IPS-20b (cell line): ENCODE measurements at regions not wholly inside any gene's neighbourhood (a gene's known extent, or its start where the extent isn't known, plus 50 kb on each side); places are given as distances from the start of the nearest gene placed in this dataset.

ENCODE experiments used
- H3K27ac ChIP-seq: one replicate; pipeline ENCODE4 v1.5.1; 2013; ENCODE audit warnings: low read length
- H3K27me3 ChIP-seq: 2 replicates; pipeline ENCODE4 v1.6.1; 2013; ENCODE audit warnings: mild to moderate bottlenecking, low read length, inconsistent platforms; ENCODE audit not compliant: insufficient read depth
- H3K36me3 ChIP-seq: 2 replicates; pipeline ENCODE4 v1.6.1; 2013; ENCODE audit warnings: low read depth, mild to moderate bottlenecking, inconsistent platforms, low read length, moderate library complexity; ENCODE audit not compliant: insufficient read depth
- H3K4me1 ChIP-seq: 2 replicates; pipeline ENCODE4 v1.6.1; 2013; ENCODE audit warnings: mild to moderate bottlenecking, control low read depth, inconsistent platforms, low read length, moderate library complexity; ENCODE audit not compliant: insufficient read depth
- H3K4me3 ChIP-seq: 2 replicates; pipeline ENCODE4 v1.5.1; 2013; ENCODE audit warnings: mild to moderate bottlenecking, low read length, inconsistent platforms
- H3K9ac ChIP-seq: 2 replicates; pipeline ENCODE4 v1.6.1; 2013; ENCODE audit warnings: low read depth, mild to moderate bottlenecking, inconsistent platforms, low read length, moderate library complexity
- H3K9me3 ChIP-seq: 2 replicates; pipeline ENCODE4 v1.6.1; 2013; ENCODE audit warnings: mild to moderate bottlenecking, low read depth, low read length, inconsistent platforms; ENCODE audit not compliant: insufficient read depth

DNA sequence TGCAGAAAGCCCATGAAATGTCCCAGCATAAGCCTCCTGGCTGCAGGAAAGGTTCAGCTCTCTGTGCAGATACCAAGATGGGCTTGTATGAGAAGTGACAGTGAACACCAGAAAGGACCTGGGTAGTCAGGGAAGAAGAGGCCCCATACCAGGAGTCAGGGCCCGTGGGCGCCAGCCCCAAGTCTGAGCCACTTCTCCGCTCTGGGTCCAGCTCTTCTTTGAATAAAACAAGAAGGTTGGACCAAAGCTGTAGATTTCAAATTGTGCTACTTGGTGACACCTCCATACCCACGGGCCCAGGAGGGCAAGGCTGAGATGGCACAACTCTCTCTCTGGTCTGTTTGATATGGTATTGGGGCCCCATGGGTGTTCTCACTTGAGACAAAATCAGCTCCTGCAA is 261.5 kb downstream of the UACA start:
- no peaks in the 10 kb centered on the region for H3K36me3 ChIP-seq
- no peak overlapping the region for H3K4me3 ChIP-seq
- H3K27ac ChIP-seq: no peak overlapping the region
- peaks cover 17% of the 10 kb centered on the region for H3K4me1 ChIP-seq
- H3K9me3 ChIP-seq: no peaks in the 10 kb centered on the region
- no peaks in the 10 kb centered on the region for H3K27me3 ChIP-seq
- H3K9ac ChIP-seq: no peak overlapping the region

- Histone ChIP-seq H3K9ac (no peak overlapping the region), H3K27me3 (no peaks in the 10 kb centered on the region), H3K4me1 (peaks cover 14% of the 10 kb centered on the region)
Measured at GRCh38 chr15:70501121-70501727, 262.1 kb downstream of the UACA start.

GRCh38 chr15:70499791-70500190 is 263.6 kb downstream of the UACA start:
- peaks cover 2% of the 10 kb centered on the region; the same call in 1 of the 2 replicates for H3K4me1 ChIP-seq
- no peaks in the 10 kb centered on the region for H3K36me3 ChIP-seq
- H3K9ac ChIP-seq: no peak overlapping the region
- H3K27me3 ChIP-seq: no peaks in the 10 kb centered on the region
- H3K9me3 ChIP-seq: no peaks in the 10 kb centered on the region
- no peak overlapping the region for H3K4me3 ChIP-seq
- H3K27ac ChIP-seq: no peak overlapping the region

More at GRCh38 chr15:70501121-70501727, 262.1 kb downstream of the UACA start:
- Histone ChIP-seq H3K27ac (no peak overlapping the region), H3K36me3 (no peaks in the 10 kb centered on the region), H3K4me3 (no peak overlapping the region), H3K9me3 (no peaks in the 10 kb centered on the region)

DNA sequence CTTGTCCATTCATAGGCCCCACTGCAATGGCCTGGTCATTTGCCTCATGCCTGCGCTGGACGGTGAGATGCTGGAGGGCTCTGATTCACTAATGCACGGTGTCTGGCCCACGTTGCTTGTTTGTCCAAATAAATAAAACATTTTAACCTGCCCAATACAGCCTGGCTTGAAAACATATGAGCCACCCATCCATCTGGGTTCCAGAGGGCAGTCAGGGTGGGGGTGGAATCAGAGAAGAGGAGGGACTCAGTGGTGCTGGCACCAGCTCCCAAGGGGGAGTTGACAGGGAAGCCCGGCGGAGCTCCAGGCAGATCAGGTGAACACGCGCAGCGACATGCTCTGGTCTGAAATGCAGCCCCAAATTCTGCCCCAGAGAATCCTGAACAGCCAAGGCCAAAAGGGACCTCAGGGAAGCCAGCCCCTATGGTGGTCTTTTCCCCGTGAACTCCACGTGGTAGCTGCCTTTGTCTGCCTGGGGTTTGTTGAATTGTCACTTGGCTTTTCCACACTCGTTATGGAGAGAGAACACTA is 265.2 kb downstream of the UACA start:
- no peaks in the 10 kb centered on the region for H3K36me3 ChIP-seq
- no peaks in the 10 kb centered on the region for H3K4me1 ChIP-seq
- H3K4me3 ChIP-seq: no peak overlapping the region
- no peaks in the 10 kb centered on the region for H3K9me3 ChIP-seq
- no peaks in the 10 kb centered on the region for H3K27me3 ChIP-seq
- H3K27ac ChIP-seq: no peak overlapping the region
- H3K9ac ChIP-seq: no peak overlapping the region

GRCh38 chr15:70497661-70498060 is 265.7 kb downstream of the UACA start:
- Histone ChIP-seq H3K36me3 (no peaks in the 10 kb centered on the region), H3K9ac (no peak overlapping the region), H3K27ac (no peak overlapping the region), H3K4me1 (no peaks in the 10 kb centered on the region), H3K27me3 (no peaks in the 10 kb centered on the region), H3K9me3 (no peaks in the 10 kb centered on the region), H3K4me3 (no peak overlapping the region)

- no peaks in the 10 kb centered on the region for H3K4me1 ChIP-seq
- H3K36me3 ChIP-seq: no peaks in the 10 kb centered on the region
- H3K9ac ChIP-seq: no peak overlapping the region
- H3K27me3 ChIP-seq: no peaks in the 10 kb centered on the region
- no peak overlapping the region for H3K27ac ChIP-seq
- H3K4me3 ChIP-seq: no peak overlapping the region
- no peaks in the 10 kb centered on the region for H3K9me3 ChIP-seq
Measured at GRCh38 chr15:70495991-70496599, 267.3 kb downstream of the UACA start.

DNA sequence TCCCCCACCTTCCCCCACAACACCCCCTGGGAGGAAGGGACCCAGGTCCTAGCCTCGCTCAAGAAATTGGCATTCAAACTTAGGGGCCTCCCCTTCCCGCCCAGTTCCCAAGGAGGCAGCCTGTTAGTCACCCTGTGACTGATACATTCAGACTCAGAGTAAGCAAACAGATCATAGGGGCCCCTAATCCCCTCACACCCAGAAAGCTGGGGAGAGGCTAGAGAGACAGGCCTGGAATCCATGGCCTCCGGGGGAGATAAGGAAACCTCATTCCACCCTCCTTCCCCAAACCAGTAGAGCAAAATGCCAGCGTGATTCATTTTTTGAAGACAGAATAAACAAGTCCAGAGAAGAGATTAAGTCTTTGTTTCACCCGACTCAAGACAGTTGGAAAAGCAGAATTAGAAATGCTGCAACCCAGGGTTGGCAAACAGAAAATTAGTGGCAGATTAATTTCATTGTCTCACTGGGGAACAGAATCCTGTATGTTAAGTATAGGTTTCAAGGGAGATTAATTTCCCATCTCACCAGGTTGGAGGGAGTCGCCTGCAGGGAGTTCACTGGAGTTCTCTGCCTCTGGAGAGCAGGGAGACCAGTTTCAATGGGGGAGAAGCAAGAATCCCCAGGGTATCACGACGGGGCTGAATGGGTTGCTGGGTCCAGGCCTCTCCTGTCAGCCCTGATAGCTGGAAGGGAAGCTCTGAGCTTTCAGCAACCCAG is 268.3 kb downstream of the UACA start:
- Histone ChIP-seq H3K4me1 (no peaks in the 10 kb centered on the region), H3K36me3 (no peaks in the 10 kb centered on the region), H3K9me3 (no peaks in the 10 kb centered on the region), H3K27ac (no peak overlapping the region), H3K27me3 (no peaks in the 10 kb centered on the region), H3K9ac (no peak overlapping the region), H3K4me3 (no peak overlapping the region)

GRCh38 chr15:70494517-70494851 is 268.9 kb downstream of the UACA start:
- H3K9me3 ChIP-seq: no peaks in the 10 kb centered on the region
- H3K4me3 ChIP-seq: no peak overlapping the region
- H3K27ac ChIP-seq: no peak overlapping the region
- no peaks in the 10 kb centered on the region for H3K36me3 ChIP-seq
- H3K4me1 ChIP-seq: no peaks in the 10 kb centered on the region
- H3K9ac ChIP-seq: no peak overlapping the region
- H3K27me3 ChIP-seq: no peaks in the 10 kb centered on the region

DNA sequence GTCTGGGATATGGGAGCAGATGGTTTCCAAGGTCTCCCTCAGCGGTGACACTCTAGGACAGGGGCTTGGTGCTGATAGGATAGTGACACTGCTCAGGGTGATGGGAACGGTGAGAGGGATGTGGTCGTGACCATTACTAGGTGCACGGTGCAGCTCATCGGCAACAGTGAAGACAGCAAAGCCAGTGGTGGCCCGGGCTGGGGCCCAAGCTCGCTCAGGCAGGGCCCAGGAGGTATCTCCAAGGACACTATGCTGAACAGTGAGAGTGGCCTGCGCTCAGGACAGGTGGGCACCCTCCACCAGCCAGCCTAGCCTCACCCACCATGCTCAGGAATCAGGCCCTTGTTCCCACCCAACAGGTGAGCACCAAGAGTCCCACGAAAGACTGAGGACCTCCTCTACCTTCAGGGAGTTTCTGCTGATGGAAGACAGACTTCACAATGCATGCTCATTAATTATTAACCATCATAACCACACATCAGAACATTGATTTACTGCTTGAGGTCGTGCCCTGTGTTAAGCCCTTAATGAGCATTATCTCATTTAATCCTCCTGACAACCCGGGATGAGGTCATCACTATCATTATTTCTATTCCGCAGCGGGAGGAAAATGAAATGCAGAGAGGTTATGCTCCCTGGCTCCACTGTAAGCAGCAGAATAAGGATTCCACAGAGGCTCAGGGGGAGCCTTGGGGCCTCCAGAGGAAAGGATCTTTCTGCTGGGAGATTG is 269.4 kb downstream of the UACA start:
- Histone ChIP-seq H3K4me3 (no peak overlapping the region), H3K4me1 (no peaks in the 10 kb centered on the region), H3K36me3 (no peaks in the 10 kb centered on the region), H3K9me3 (no peaks in the 10 kb centered on the region), H3K9ac (no peak overlapping the region), H3K27me3 (no peaks in the 10 kb centered on the region), H3K27ac (no peak overlapping the region)

DNA sequence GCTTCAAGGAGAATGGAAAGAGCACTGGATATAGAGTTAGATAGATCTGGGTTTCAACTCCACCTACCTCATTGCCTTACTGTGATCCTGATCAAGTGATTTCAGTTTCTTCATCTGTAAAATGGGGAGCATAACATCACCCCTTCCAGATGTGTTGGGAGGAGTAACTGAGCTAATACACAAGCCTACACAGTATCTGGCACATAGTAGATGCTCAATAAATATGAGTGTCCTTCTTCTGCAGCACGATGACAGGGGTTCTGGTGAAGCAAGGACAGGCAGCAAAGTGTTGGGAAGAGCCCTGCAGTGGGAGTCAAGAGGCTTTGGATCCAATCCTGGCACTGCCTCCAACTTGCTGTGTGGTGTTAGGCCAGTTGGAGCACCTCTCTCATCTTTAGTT is 270.0 kb downstream of the UACA start:
- Histone ChIP-seq H3K36me3 (no peaks in the 10 kb centered on the region), H3K9me3 (no peaks in the 10 kb centered on the region), H3K27me3 (no peaks in the 10 kb centered on the region), H3K27ac (no peak overlapping the region), H3K4me3 (no peak overlapping the region), H3K9ac (no peak overlapping the region), H3K4me1 (no peaks in the 10 kb centered on the region)

DNA sequence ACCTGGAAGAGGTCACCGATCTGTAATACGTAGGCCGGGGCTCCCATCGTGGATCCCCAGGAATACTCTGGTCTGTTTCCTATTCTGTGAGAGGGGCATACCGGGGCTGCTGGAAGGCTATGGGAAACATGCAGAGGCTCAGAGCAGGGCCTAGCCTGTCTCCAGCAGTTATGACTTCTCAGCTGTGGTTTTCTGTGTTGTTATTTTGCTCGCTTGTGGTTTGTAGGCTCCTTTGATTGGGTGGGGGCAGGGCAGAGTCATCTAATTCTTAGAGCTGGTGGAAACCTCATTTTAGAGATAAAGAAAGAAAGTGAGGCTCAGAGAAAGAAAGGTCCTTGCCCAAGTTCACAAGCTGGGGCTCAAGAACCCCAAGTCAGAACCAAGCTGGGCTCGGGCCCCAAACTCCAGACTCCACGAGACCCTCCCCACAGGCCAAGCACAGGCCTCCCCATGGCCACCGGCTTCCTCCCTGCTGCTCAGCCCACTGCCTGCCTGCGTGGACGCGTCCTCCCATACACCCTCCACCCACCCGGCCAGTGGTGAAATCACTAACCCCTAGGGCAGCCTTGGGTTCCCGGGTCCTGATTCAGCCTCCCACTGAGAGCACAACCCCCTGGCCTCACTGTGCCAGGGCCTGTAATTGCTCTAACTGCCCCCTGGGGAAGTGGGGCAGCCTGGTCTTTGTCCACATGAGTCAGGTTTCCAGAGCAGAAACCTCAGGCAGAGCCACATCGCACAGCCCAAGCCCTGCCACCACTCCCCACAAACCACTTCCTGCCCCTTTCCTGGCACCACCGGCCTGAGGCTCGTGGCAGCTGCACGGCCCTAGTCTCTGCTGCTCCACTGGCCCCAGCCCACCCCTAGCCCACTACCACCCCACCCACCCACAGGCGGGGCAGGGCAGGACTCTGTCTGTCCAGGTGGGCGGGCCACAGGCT is 270.8 kb downstream of the UACA start:
- no peak overlapping the region for H3K27ac ChIP-seq
- no peaks in the 10 kb centered on the region for H3K36me3 ChIP-seq
- no peaks in the 10 kb centered on the region for H3K27me3 ChIP-seq
- no peak overlapping the region for H3K4me3 ChIP-seq
- no peaks in the 10 kb centered on the region for H3K4me1 ChIP-seq
- H3K9me3 ChIP-seq: no peaks in the 10 kb centered on the region
- no peak overlapping the region for H3K9ac ChIP-seq
